Right atrium auricular region (tissue), 2 donors: ENCODE measurements at regions not wholly inside any gene's neighbourhood (a gene's known extent, or its start where the extent isn't known, plus 50 kb on each side); places are given as distances from the start of the nearest gene placed in this dataset.

ENCODE experiments used
- DNase-seq: peaks from one replicate; pipeline ENCODE4 v3.0.0-alpha.2; 2019; ENCODE audit warnings: low spot score
- H3K27ac ChIP-seq, 2 donors: fragments of 200-600 bp; sonication (generic); 1 replicate in 1 of 2; 2 replicates in 1 of 2; pipeline ENCODE4 v1.5.1; 2016 to 2019
- H3K27me3 ChIP-seq, 2 donors: fragments of 200-600 bp; sonication (generic); one replicate each; pipeline versions ENCODE4 v1.5.1 to v1.6.0; 2017 to 2019
- H3K36me3 ChIP-seq: fragments of 200-600 bp; sonication (generic); one replicate; pipeline ENCODE4 v1.5.1; 2016
- H3K4me1 ChIP-seq, 2 donors: fragments of 200-600 bp; sonication (generic); one replicate each; pipeline versions ENCODE4 v1.5.1 to v1.6.0; 2017 to 2019
- H3K4me3 ChIP-seq, 2 donors: fragments of 200-600 bp; sonication (generic); 1 replicate in 1 of 2; 2 replicates in 1 of 2; pipeline ENCODE4 v1.5.1; 2017 to 2019; ENCODE audit warnings: mild to moderate bottlenecking in 1 of 2, moderate library complexity in 1 of 2
- H3K9me3 ChIP-seq, 2 donors: fragments of 200-600 bp; sonication (generic); one replicate each; pipeline ENCODE4 v1.5.1; 2019
- CTCF ChIP-seq, 2 donors: fragments of 200-600 bp; sonication (generic); IDR thresholded peaks; one replicate each; pipeline ENCODE4 v1.5.1; 2019; ENCODE audit warnings: antibody characterized with exemption in 2 of 2

GRCh38 chr13:47835470-47836228, 165.4 kb downstream of the SUCLA2 start:
- TF ChIP-seq CTCF (IDR thresholded peaks at IDR 0.05), result no peak
- Histone ChIP-seq H3K36me3 (no peaks in the 10 kb centered on the region), H3K9me3 (no peaks in the 10 kb centered on the region), H3K27ac (no peak overlapping the region), H3K4me3 (no peak overlapping the region), H3K4me1 (no peaks in the 10 kb centered on the region), H3K27me3 (no peaks in the 10 kb centered on the region)
- DNase-seq, result no peak

GRCh38 chr13:47832458-47832972, 168.6 kb downstream of the SUCLA2 start:
- Histone ChIP-seq H3K4me1 (no peaks in the 10 kb centered on the region), H3K9me3 (no peaks in the 10 kb centered on the region), H3K4me3 (no peak overlapping the region), H3K36me3 (no peaks in the 10 kb centered on the region), H3K27me3 (no peaks in the 10 kb centered on the region), H3K27ac (no peak overlapping the region)
- no peak for TF ChIP-seq CTCF (IDR thresholded peaks at IDR 0.05)
- no peak for DNase-seq

GRCh38 chr13:47831265-47831664, 169.8 kb downstream of the SUCLA2 start:
- Histone ChIP-seq H3K27ac (no peak overlapping the region), H3K4me3 (no peak overlapping the region), H3K4me1 (no peaks in the 10 kb centered on the region), H3K36me3 (no peaks in the 10 kb centered on the region), H3K27me3 (no peaks in the 10 kb centered on the region), H3K9me3 (no peaks in the 10 kb centered on the region)
- DNase-seq, result no peak
- TF ChIP-seq CTCF (IDR thresholded peaks at IDR 0.05), result no peak

GRCh38 chr13:47829690-47830089, 171.4 kb downstream of the SUCLA2 start:
- H3K4me1 ChIP-seq, result no peaks in the 10 kb centered on the region
- H3K27me3 ChIP-seq, result no peaks in the 10 kb centered on the region
- DNase-seq, result no peak
- H3K9me3 ChIP-seq, result no peaks in the 10 kb centered on the region
- no peak overlapping the region for H3K27ac ChIP-seq
- H3K4me3 ChIP-seq, result no peak overlapping the region
- H3K36me3 ChIP-seq, result no peaks in the 10 kb centered on the region
- no peak for TF ChIP-seq CTCF (IDR thresholded peaks at IDR 0.05)

GRCh38 chr13:47826471-47826870, 174.6 kb downstream of the SUCLA2 start:
- Histone ChIP-seq H3K9me3 (no peaks in the 10 kb centered on the region), H3K4me1 (no peaks in the 10 kb centered on the region), H3K27ac (no peak overlapping the region), H3K36me3 (no peaks in the 10 kb centered on the region), H3K27me3 (no peaks in the 10 kb centered on the region), H3K4me3 (no peak overlapping the region)
- DNase-seq, result no peak
- no peak for TF ChIP-seq CTCF (IDR thresholded peaks at IDR 0.05)

GRCh38 chr13:47822036-47822435, 179.0 kb downstream of the SUCLA2 start:
- Histone ChIP-seq H3K27me3 (no peaks in the 10 kb centered on the region), H3K4me3 (no peak overlapping the region), H3K36me3 (no peaks in the 10 kb centered on the region), H3K4me1 (no peaks in the 10 kb centered on the region), H3K9me3 (no peaks in the 10 kb centered on the region), H3K27ac (no peak overlapping the region)
- no peak for TF ChIP-seq CTCF (IDR thresholded peaks at IDR 0.05)
- no peak for DNase-seq
